ENCODE measurements at regions not wholly inside any gene's neighbourhood (a gene's known extent, or its start where the extent isn't known, plus 50 kb on each side); places are given as distances from the start of the nearest gene placed in this dataset.

DNA sequence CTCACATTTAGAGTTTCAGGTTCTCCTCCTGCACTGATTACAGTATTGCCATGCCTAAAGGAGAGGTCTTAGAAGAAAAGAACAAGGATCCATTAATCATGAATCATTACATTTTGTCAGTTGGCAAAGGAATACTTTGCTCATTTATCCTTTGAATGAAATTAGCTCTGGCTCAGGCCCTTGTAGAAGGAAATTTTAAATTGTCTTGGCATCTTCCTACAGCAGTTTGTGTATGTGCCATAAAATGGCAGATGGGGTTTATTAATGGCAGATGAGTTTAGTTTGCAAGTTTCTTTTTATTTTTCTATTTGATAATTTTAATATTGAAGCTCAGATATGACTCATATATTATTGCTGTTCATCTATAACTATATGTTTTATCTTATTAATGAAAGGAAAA lies 181.2 kb upstream of the EPHA3 start:
- H3K4me2 ChIP-seq (ENCODE audit: extremely low read depth, insufficient read depth, low read length), result no peak overlapping the region
- DNase-seq (ENCODE audit: low read depth in 2 of 2), result peak in 1 of 2 donors; percentile 9
- H2AFZ ChIP-seq (ENCODE audit: low read length), result no peak overlapping the region
- no peaks in the 10 kb centered on the region for H4K20me1 ChIP-seq (ENCODE audit: control insufficient read depth, extremely low read depth, insufficient read depth, low read length)
- TF ChIP-seq, protein P1, sequence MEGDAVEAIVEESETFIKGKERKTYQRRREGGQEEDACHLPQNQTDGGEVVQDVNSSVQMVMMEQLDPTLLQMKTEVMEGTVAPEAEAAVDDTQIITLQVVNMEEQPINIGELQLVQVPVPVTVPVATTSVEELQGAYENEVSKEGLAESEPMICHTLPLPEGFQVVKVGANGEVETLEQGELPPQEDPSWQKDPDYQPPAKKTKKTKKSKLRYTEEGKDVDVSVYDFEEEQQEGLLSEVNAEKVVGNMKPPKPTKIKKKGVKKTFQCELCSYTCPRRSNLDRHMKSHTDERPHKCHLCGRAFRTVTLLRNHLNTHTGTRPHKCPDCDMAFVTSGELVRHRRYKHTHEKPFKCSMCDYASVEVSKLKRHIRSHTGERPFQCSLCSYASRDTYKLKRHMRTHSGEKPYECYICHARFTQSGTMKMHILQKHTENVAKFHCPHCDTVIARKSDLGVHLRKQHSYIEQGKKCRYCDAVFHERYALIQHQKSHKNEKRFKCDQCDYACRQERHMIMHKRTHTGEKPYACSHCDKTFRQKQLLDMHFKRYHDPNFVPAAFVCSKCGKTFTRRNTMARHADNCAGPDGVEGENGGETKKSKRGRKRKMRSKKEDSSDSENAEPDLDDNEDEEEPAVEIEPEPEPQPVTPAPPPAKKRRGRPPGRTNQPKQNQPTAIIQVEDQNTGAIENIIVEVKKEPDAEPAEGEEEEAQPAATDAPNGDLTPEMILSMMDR (conservative IDR thresholded peaks at IDR 0.05 in 1 of 2, IDR thresholded peaks at IDR 0.05 in 1 of 2; ENCODE audit: low read depth in 1 of 2, low read length in 2 of 2), result no peak
- no peak for TF ChIP-seq EZH2 (IDR thresholded peaks at IDR 0.05; ENCODE audit: low read length, missing control alignments)
- no peak overlapping the region for H3K27ac ChIP-seq (ENCODE audit: insufficient read depth, low read length)
- no peak overlapping the region for H3K9ac ChIP-seq (ENCODE audit: insufficient read depth, low read length)
- H3K79me2 ChIP-seq (ENCODE audit: control insufficient read depth, insufficient read depth, low read length), result no peaks in the 10 kb centered on the region
- no peak overlapping the region for H3K4me3 ChIP-seq (replicated peaks in 1 of 4; ENCODE audit: control extremely low read depth in 1 of 4, insufficient read depth in 1 of 4, low read depth in 3 of 4, low read length in 4 of 4)
- H3K4me1 ChIP-seq (ENCODE audit: control insufficient read depth, extremely low read depth, insufficient read depth, low read length), result no peaks in the 10 kb centered on the region
- no peaks in the 10 kb centered on the region for H3K9me3 ChIP-seq (ENCODE audit: control insufficient read depth, insufficient read depth, low read depth, low read length)
- no peaks in the 10 kb centered on the region for H3K36me3 ChIP-seq (ENCODE audit: control insufficient read depth, insufficient read depth, low read length)
- no peaks in the 10 kb centered on the region for H3K27me3 ChIP-seq (ENCODE audit: control insufficient read depth, insufficient read depth, low read length)

DNA sequence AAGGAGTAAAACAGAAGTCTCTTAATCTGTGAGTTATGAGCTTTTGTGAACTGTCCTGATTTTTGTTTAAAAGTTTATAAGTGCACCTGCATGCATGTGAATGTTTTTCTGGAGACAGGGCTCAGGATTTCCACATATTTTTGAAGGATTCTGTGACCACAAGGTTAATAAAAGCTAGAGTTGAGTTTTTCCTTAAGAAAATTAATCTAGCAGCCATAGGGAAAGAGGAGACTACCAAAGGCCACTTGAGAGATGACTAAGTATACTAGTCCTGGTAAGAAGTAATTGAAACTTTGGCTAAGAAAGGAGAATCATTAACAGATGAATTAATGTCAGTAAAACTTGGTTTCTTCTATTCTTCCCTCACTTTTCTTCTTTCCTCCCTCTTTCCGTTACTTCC lies 176.8 kb upstream of the EPHA3 start:
- no peaks in the 10 kb centered on the region for H4K20me1 ChIP-seq (ENCODE audit: control insufficient read depth, extremely low read depth, insufficient read depth, low read length)
- no peak overlapping the region for H3K4me3 ChIP-seq (replicated peaks in 1 of 4; ENCODE audit: control extremely low read depth in 1 of 4, insufficient read depth in 1 of 4, low read depth in 3 of 4, low read length in 4 of 4)
- no peak overlapping the region for H3K4me2 ChIP-seq (ENCODE audit: extremely low read depth, insufficient read depth, low read length)
- peak in 1 of 2 donors; percentile 33 for DNase-seq (ENCODE audit: low read depth in 2 of 2)
- H3K36me3 ChIP-seq (ENCODE audit: control insufficient read depth, insufficient read depth, low read length), result no peaks in the 10 kb centered on the region
- H3K9me3 ChIP-seq (ENCODE audit: control insufficient read depth, insufficient read depth, low read depth, low read length), result no peaks in the 10 kb centered on the region
- H3K9ac ChIP-seq (ENCODE audit: insufficient read depth, low read length), result no peak overlapping the region
- H3K79me2 ChIP-seq (ENCODE audit: control insufficient read depth, insufficient read depth, low read length), result no peaks in the 10 kb centered on the region
- H3K27me3 ChIP-seq (ENCODE audit: control insufficient read depth, insufficient read depth, low read length), result no peaks in the 10 kb centered on the region
- no peak overlapping the region for H3K27ac ChIP-seq (ENCODE audit: insufficient read depth, low read length)
- no peaks in the 10 kb centered on the region for H3K4me1 ChIP-seq (ENCODE audit: control insufficient read depth, extremely low read depth, insufficient read depth, low read length)
- TF ChIP-seq EZH2 (IDR thresholded peaks at IDR 0.05; ENCODE audit: low read length, missing control alignments), result no peak
- TF ChIP-seq, protein P1 (conservative IDR thresholded peaks at IDR 0.05 in 1 of 2, IDR thresholded peaks at IDR 0.05 in 1 of 2; ENCODE audit: low read depth in 1 of 2, low read length in 2 of 2), result no peak
- no peak overlapping the region for H2AFZ ChIP-seq (ENCODE audit: low read length)

- TF ChIP-seq, protein P1 (conservative IDR thresholded peaks at IDR 0.05 in 1 of 2, IDR thresholded peaks at IDR 0.05 in 1 of 2; ENCODE audit: low read depth in 1 of 2, low read length in 2 of 2), result no peak
- no peak for TF ChIP-seq EZH2 (IDR thresholded peaks at IDR 0.05; ENCODE audit: low read length, missing control alignments)
- Histone ChIP-seq H2AFZ (ENCODE audit: low read length) (no peak overlapping the region), H3K27ac (ENCODE audit: insufficient read depth, low read length) (no peak overlapping the region), H3K9ac (ENCODE audit: insufficient read depth, low read length) (no peak overlapping the region), H3K4me3 (replicated peaks in 1 of 4; ENCODE audit: control extremely low read depth in 1 of 4, insufficient read depth in 1 of 4, low read depth in 3 of 4, low read length in 4 of 4) (no peak overlapping the region), H3K36me3 (ENCODE audit: control insufficient read depth, insufficient read depth, low read length) (no peaks in the 10 kb centered on the region), H3K9me3 (ENCODE audit: control insufficient read depth, insufficient read depth, low read depth, low read length) (no peaks in the 10 kb centered on the region), H4K20me1 (ENCODE audit: control insufficient read depth, extremely low read depth, insufficient read depth, low read length) (no peaks in the 10 kb centered on the region), H3K79me2 (ENCODE audit: control insufficient read depth, insufficient read depth, low read length) (no peaks in the 10 kb centered on the region), H3K27me3 (ENCODE audit: control insufficient read depth, insufficient read depth, low read length) (no peaks in the 10 kb centered on the region), H3K4me2 (ENCODE audit: extremely low read depth, insufficient read depth, low read length) (no peak overlapping the region), H3K4me1 (ENCODE audit: control insufficient read depth, extremely low read depth, insufficient read depth, low read length) (no peaks in the 10 kb centered on the region)
- DNase-seq (ENCODE audit: low read depth in 2 of 2), result no peak
Observed at GRCh38 chr3:88936831-88937230, 170.6 kb upstream of the EPHA3 start.
